Neural crest cell (in vitro differentiated cells): ENCODE measurements at regions not wholly inside any gene's neighbourhood (a gene's known extent, or its start where the extent isn't known, plus 50 kb on each side); places are given as distances from the start of the nearest gene placed in this dataset.

Experiments used
- DNase-seq: peaks from one replicate; pipeline ENCODE4 v3.0.0; 2021; ENCODE audit warnings: low read depth, mixed read lengths, low spot score
- H3K27ac Mint-ChIP-seq: one replicate; pipeline ENCODE4 v1.8.0; 2021; ENCODE audit warnings: mild to moderate bottlenecking, mixed read lengths; ENCODE audit not compliant: unreplicated experiment
- H3K27me3 Mint-ChIP-seq: 2 replicates; pipeline ENCODE4 v1.8.0; 2021; ENCODE audit warnings: low read depth, mild to moderate bottlenecking, mixed read lengths
- H3K36me3 Mint-ChIP-seq: 2 replicates; pipeline ENCODE4 v1.8.0; 2021; ENCODE audit warnings: low read depth, mild to moderate bottlenecking, mixed read lengths
- H3K4me1 Mint-ChIP-seq: 2 replicates; pipeline ENCODE4 v1.8.0; 2021; ENCODE audit warnings: mixed read lengths
- H3K4me3 Mint-ChIP-seq: one replicate; pipeline ENCODE4 v1.8.0; 2021; ENCODE audit warnings: mild to moderate bottlenecking, mixed read lengths
- H3K9me3 Mint-ChIP-seq: 2 replicates; pipeline ENCODE4 v1.8.0; 2021; ENCODE audit warnings: mixed read lengths
- TF ChIP-seq, protein P1 (sequence below): fragments of 200-600 bp; sonication (generic); conservative IDR thresholded peaks from 2 replicates; pipeline ENCODE4 v1.5.0; 2021; ENCODE audit warnings: antibody characterized with exemption, mild to moderate bottlenecking

DNA sequence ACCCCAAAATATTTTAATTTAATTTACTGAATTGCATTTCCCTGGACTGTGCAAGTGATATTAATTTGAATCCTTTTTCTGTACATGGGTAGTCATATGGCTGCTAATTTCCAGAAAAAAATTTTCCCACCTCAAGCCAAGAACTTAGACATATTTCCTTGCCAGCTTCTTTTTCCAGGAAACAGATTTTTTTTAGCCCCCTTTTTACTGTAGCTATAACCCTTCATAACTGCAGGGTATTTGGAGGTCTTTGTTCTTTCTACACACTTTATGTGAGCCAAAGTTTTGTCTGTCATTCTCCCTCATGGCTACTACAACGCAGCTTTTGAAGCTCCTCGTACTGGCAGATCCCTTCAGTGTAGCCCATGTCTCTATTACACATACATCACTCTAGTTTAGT is 261.2 kb upstream of the PIK3R1 start:
- no peaks in the 10 kb centered on the region for H3K9me3 Mint-ChIP-seq
- TF ChIP-seq, protein P1, sequence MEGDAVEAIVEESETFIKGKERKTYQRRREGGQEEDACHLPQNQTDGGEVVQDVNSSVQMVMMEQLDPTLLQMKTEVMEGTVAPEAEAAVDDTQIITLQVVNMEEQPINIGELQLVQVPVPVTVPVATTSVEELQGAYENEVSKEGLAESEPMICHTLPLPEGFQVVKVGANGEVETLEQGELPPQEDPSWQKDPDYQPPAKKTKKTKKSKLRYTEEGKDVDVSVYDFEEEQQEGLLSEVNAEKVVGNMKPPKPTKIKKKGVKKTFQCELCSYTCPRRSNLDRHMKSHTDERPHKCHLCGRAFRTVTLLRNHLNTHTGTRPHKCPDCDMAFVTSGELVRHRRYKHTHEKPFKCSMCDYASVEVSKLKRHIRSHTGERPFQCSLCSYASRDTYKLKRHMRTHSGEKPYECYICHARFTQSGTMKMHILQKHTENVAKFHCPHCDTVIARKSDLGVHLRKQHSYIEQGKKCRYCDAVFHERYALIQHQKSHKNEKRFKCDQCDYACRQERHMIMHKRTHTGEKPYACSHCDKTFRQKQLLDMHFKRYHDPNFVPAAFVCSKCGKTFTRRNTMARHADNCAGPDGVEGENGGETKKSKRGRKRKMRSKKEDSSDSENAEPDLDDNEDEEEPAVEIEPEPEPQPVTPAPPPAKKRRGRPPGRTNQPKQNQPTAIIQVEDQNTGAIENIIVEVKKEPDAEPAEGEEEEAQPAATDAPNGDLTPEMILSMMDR: no peak
- H3K27me3 Mint-ChIP-seq: no peaks in the 10 kb centered on the region
- H3K27ac Mint-ChIP-seq: no peak overlapping the region
- peaks cover 28% of the 10 kb centered on the region for H3K4me1 Mint-ChIP-seq
- H3K4me3 Mint-ChIP-seq: no peak overlapping the region
- H3K36me3 Mint-ChIP-seq: no peaks in the 10 kb centered on the region
- DNase-seq: no peak

DNA sequence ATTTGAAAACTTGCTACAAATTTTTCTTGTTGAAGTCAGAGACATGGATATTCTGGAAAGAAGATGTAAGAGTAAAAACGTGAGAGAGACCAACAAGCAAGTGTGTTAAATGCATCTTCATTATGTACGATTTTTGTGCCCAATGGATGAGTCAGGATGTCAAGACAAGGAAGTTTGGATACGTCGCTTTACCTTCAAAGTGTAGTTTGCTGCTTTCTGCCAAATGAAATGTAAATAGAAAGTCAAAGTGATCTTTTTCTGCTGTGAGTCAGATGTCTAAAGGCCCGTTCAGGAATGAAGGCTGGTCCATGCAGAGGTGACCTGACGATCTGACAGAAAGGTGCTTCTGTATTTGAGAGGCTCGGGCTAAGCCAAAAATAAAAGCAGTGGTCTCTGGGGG is 273.1 kb upstream of the PIK3R1 start:
- no peak overlapping the region for H3K27ac Mint-ChIP-seq

DNA sequence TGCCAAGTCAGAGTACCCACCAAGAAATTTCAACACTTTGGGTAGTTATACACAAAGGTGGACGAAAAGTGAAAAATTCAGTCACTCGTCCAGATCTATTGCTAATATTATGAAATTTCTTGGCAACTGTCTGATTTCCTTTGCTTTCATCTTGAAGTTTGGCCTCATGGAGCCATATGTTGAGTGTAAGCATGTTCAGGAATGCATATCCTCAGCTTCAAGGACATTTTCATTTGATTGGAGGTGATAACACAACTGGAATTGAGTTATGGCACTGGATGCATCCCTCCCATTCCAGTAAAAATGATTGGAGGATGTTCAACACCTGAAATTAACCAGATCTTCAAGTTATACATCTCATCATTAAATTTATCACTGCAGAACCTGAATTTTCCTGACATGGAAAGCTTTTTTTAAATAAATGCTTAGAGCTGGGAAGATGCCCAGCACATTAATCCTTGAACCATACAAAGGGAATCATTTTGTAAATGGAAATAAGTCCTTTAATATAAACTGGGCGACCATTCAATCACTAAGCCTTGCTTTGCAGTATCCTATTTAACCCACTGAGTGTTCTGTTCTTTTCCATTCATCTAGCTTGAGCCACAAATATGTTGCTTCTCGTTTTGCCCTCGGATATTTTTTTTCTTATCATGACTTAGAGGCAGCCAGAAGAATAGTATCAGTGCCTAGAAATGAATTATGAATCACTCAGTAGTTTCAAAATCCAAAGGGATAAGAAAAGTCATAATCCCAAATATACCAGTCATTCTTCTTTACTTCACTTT is 273.7 kb upstream of the PIK3R1 start:
- no peak overlapping the region for H3K27ac Mint-ChIP-seq
- DNase-seq: no peak
- H3K4me1 Mint-ChIP-seq: no peaks in the 10 kb centered on the region
- no peaks in the 10 kb centered on the region for H3K9me3 Mint-ChIP-seq
- no peak overlapping the region for H3K4me3 Mint-ChIP-seq
- H3K36me3 Mint-ChIP-seq: no peaks in the 10 kb centered on the region
- TF ChIP-seq, protein P1: no peak
- H3K27me3 Mint-ChIP-seq: no peaks in the 10 kb centered on the region

More for the DNA sequence above, 273.1 kb upstream of the PIK3R1 start:
- H3K27me3 Mint-ChIP-seq: no peaks in the 10 kb centered on the region
- TF ChIP-seq, protein P1: no peak
- H3K4me3 Mint-ChIP-seq: no peak overlapping the region
- DNase-seq: no peak
- H3K4me1 Mint-ChIP-seq: no peaks in the 10 kb centered on the region
- no peaks in the 10 kb centered on the region for H3K36me3 Mint-ChIP-seq
- peaks cover under 1% of the 10 kb centered on the region for H3K9me3 Mint-ChIP-seq

DNA sequence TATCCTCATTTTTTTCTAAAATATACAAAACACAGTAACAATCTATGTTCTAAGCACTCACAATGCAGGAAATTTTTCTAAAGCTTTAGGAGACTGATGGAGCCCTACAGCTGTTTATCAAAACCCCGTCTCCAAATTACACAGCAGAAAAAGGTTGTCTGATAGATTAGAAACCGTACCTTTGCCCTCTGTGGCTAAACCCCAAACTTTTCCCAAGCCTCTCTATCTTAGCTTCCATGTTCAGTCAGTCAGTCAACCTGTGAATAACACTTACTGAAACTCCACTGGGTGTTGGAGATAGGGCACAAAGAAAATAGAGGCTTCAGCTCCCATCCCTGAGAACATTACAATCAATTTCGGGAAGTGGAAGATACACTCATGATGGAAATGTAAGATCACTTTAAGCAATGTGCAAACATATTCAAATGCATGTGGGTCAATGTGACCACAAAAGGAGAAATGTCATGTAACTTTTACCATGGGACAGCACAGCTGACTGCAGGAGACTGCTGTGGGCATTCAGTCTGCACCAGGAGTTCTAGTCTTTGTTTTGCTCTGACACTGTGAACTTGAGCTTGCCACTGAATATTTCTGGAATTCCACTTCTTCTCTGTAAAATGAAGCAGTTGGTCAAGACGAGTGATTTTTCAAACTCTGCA is 279.5 kb upstream of the PIK3R1 start:
- TF ChIP-seq, protein P1: no peak
- no peak overlapping the region for H3K4me3 Mint-ChIP-seq
- peaks cover 7% of the 10 kb centered on the region for H3K9me3 Mint-ChIP-seq
- H3K27me3 Mint-ChIP-seq: no peaks in the 10 kb centered on the region
- no peak for DNase-seq
- H3K27ac Mint-ChIP-seq: no peak overlapping the region
- no peaks in the 10 kb centered on the region for H3K36me3 Mint-ChIP-seq
- peaks cover 13% of the 10 kb centered on the region for H3K4me1 Mint-ChIP-seq

DNA sequence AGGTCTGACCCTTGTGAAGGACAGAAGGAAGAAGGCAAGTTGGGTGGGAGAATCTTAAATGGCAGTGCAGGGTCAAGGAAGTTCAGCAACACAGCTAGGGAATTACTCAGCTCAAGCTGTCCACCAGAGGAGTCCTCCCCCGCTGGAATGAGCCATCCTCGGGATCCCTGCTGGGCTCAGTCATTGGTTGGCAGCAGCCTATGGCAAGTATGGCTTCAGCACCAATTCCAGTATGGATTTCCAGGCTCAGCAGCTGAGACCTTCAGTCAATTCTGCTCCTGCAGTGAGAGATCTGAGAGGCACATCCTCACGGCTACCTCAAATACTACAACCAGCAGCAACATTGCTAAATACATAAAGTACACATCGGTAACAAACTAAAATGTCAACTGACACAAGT is 280.6 kb upstream of the PIK3R1 start:
- TF ChIP-seq, protein P1: no peak
- Mint-ChIP-seq H3K27ac (no peak overlapping the region), H3K4me1 (peaks cover 13% of the 10 kb centered on the region)

More for the DNA sequence above, 280.6 kb upstream of the PIK3R1 start:
- Mint-ChIP-seq H3K27me3 (no peaks in the 10 kb centered on the region), H3K4me3 (no peak overlapping the region), H3K36me3 (no peaks in the 10 kb centered on the region), H3K9me3 (peaks cover 8% of the 10 kb centered on the region)
- no peak for DNase-seq
